NK-92 (cell line): ENCODE measurements at regions not wholly inside any gene's neighbourhood (a gene's known extent, or its start where the extent isn't known, plus 50 kb on each side); places are given as distances from the start of the nearest gene placed in this dataset.

Experiments
- DNase-seq: peaks from one replicate; lab custom pipeline; 2025; ENCODE audit not compliant: unreplicated experiment; lab: John Stamatoyannopoulos, UW

DNA sequence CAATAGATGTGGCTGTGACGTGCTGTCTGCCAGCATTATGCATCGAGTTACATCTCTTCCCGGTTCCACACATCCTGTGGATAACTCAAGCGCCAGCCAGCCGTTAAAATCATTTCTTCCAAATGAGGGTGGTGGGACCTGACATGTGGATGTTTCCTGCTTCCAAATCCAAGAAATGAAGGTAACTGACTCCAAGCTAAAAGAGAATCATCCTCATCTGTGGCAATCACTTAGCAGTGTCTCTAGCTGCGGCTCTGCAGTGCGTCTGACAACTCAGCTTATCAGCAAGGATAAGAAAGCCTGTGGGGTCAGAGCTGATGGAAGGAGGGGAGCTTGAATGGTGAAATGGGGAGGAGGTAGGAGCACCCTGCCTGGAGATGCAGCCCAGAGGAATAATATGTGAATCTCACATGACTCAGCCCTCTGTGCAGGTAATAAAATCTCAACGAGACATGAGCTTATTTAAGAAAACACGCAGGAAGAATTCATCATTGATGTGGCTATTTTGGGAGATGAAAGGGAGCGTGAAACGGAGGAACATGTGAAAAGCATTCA, 382.2 kb upstream of the TRIB2 start:
- DNase-seq, result no peak

DNA sequence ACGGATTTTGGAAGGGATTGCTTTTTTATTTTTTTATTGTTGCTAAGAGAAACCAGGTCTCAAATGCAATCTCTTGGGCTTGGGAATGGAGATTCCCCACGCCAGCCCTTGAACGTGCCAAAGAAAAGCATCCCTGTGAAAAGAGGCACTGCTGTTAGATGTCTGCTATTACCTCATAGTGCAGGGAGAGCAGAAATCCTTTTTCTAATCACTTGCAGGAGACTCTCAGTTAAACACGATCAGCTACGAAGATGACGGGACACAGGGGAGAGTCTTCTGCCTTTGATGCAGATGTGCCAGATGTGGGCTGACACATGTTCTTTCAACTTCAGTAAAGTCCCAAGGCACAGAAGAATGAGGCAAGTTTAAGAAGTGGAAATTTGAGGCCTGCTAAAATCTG, 381.6 kb upstream of the TRIB2 start:
- DNase-seq, result no peak

DNA sequence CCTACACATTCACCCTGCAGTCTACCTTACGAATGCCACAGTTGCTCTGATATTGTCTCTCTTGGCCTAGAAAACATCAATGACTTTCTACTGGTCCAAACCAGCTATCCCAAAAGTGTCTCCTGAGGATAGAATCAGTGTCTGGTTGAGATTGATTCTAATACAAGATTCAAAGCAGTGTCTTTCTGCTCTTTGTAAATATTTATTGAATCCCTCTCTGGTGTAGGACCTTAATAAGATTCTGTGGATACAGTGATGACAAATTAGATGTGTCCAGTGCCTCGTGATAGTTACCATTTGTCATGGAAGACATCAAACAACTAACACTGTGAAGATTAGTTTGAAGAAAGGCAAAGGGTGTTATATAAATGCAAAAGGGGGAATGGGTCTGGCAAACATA, 380.7 kb upstream of the TRIB2 start:
- no peak for DNase-seq

DNA sequence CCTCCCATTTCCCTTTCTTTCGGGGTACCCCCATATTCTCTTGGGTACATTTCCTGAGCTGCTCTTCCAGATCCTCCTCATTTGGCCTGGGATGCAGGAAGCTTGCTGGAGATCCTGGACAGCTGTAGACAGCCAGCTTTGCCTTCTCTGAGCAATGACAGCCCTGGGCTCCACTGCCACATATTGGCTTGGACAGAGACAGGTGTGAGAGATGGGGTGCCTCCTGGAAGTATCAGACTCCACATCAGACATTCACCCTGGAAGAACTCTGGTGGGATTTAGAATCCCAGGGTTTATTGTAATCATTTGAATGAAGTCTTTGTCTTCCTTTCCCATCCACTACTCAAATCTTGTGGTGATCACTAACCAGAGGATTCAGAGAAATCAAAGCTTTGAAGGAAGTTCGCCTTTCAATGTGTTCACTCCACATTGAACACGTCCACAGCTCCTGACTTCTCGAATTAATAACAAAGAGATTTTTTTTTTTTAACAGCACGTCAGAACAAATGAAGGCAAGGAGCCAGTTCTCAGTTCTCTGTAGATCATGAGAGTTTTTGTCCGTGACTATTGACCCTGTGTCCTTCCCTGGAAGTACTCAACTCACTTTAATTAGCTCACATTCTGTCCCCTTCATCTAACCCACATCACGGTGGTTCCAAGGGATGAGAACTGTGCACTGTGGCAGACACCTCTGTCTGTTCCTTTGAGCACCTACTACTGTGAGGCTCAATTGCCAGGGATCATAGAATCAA, 377.6 kb upstream of the TRIB2 start:
- no peak for DNase-seq

DNA sequence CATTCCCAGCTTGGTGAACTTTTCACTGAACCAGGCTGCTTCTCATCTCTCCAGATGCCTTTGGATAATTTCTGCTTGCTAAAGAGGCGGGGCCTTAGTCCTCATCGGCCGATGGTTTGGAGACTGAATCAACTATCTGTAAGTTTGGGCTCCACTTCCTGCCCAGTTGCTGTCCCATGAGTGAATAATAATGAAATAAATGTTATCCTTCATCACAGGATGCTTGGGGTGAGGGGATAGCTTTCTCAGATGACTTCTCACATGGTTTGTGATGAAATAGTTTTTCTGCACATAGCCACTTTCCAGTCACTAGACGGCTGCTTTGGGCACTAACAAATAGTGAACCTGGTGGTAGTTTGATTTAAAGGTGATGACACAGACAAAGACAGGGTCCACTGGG, 376.6 kb upstream of the TRIB2 start:
- no peak for DNase-seq

DNA sequence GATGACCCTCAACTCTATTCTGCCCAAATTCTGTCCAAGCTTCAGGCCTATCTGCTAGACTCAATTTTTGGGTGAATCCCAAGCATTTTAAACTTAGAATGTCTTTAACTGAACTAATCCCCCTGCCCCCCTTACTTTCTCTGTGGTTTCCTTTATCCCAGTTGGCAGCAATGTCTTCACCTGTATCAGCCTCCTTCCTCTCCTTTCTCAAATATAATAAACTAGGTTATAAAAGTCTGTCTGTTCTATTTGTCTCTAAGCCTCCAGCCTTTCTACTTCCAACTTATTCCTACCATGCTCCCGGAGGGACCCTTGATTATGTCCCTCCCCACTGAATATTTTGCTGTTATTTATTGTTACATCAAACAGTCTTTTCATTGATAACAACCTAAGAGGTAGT, 375.5 kb upstream of the TRIB2 start:
- no peak for DNase-seq

DNA sequence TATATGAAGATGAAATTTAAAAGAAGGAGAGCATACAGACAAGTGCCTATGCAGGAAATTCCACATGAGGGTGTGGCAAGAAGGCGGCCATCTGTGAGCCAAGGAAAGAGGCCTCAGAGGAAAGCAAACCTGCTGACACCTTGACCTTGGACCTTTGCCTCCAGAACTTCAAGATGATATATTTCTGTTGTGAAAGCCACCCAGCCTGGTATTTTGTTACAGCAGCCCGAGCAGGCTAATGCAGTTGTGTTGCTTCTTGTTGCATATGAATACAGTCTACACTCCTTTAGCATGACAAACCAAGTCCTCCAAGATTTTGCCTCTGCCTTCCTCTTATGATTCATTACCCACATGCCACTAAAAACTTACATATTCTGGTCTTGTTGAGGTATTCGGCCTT, 374.8 kb upstream of the TRIB2 start:
- no peak for DNase-seq

DNA sequence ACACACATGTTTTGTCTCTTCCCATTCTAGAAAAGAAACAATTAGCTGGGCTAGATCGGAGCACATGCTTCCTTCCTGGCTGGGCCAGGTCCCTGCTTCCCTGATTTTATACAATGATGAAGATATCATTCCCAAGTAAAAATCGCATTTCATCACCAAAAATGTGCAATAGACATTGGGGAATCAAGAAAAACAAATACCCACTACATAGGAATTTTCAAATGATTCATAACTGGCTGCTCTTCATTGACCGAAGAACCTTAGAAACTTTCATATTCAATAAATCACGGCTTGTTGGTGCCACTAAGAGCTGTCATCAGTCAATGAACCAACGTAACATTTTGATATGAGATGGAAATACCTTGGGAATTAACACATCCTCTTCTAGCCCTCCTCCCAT, 373.6 kb upstream of the TRIB2 start:
- DNase-seq, result no peak

DNA sequence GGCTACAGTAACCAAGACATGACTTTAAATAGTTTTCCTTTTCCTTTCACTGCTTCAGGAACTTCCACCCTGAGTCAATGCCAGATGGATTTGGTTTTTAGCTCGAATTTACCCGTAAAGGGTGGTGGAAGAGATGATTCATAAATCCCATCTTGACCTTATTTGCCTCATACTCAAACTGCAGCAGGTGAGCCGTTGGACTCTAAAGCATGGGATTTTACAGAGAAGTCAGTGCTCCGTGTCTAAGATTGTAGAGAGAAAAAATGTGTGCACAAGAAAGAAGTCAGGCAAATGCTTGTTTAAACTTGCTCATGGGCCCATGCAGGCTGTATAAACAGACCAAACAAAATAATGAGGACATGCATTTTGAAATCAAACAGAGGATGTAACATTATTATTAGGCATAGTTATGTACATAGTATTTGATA, 369.7 kb upstream of the TRIB2 start:
- DNase-seq, result no peak

DNA sequence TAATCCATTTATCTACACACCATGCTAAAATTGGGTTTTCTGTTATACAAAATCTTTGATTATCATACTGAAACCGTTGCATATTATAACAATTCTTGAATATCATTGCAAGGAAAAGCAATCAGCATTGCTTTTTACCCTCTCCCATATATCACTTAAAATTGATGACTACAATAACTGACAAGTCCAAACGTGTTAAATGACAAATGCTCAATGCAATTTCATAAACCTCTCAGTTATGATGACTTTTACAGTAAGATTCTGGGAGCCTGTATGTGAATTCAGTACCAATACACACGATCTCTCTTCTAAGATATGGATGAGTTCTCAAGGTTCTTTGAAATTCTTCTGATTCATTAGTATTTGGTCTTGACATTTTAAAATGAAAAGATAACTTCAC, 368.5 kb upstream of the TRIB2 start:
- no peak for DNase-seq

DNA sequence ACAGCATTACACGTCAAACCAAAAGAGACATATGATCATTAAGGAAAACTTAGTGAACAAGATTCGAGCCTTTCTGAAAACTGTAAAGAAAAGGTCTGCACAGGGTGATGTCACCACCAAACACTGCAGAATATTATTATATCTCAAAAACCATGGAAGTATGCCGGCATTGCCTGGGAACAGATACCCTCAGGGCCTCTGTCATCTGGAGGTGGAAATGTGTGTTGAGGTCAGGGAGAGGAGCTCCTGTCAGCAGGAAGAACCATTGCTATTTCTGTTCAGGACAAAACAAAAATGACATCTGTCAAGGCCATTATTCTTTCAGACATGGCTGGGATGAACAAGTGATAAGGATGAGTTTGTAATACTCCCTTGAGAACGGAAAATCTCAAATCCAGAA, 365.9 kb upstream of the TRIB2 start:
- DNase-seq, result no peak

DNA sequence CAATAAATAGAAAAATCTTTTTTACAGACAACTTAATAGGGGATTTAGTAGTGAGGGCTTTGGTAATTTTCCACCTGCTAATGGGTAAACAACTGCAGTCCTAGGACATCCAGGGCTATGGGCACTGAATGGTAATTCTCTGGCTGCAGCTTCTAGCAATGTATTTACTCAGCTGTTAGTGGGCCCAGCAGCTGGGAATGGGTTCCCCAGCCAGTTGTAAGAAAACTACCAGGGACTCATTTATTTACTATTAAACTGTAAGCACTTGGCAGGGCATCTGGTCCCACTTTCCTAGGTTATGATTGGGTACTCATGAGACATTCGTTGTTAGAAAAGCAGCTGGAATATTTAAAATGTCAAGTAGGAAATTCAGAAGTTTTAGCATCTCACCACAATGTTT, 363.8 kb upstream of the TRIB2 start:
- no peak for DNase-seq

DNA sequence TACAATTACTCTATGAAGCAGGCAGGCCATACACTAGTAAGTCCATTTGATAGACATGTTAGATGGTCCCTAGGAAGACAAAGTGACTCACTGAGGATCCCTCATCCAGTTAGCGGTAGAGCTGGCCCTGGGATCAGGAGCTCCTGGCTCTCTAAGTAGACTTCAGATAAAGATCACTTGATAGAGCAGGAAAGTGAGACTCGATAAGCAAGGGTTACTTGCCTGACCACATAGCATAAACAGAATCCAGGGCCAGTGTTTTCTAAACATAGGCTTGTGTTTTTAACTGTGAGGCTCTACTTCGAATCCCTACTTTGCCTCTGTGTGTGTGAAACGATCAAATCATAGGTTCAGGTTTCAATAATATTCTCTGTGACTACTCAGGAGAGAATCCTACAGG, 355.2 kb upstream of the TRIB2 start:
- no peak for DNase-seq

DNA sequence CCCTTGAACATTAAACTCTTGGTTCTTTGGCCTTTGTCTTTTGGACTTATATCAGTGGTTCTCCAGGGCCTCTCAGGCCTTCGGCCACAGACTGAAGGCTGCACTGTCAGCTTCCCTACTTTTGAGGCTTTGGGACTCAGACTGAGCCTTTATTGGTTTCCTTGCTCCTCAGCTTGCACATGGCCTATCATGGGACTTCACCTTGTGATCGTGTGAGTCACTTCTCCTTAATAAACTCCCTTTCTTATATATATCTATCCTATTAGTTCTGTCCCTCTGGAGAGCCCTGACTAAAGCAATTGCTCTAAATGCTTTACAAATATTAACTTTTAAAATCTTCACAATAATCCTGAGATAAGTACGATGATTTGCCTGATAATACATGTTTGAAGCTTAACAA, 353.6 kb upstream of the TRIB2 start:
- DNase-seq, result no peak

DNA sequence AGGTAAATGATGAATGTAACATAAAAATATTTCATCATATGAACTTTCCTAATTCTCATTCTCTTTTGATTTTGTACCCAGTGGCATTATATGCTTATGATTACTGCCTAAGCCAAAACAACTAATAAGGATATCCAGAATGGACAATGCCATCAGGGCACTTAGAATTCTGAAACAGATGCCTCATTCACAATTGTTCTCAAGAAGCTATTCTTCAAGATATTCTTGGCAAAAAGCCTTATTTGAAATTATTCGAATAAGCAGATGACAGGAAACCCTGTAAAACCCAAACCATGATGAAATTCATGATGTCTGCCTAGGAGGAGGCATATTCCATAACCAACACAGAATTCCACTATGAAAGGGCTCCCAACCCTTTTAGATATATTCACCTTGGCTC, 353.2 kb upstream of the TRIB2 start:
- DNase-seq, result no peak

DNA sequence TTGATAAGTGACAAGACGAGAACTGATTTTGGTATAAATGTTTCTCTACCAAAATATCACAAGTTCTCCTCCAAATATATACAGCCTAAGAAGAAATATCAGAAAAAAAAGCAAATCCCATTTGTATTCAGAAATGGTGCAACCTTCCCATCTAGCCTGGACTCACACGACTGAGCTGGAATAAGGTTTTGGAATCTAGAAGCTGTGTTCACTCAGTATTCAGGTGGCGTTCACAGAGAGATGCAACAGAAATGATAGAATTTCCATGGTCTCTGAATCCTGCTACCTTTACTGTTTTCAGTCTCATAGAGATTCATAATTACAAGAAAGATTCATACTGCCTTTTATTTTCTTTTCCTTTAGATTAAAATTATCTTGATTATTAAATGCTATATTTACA, 347.2 kb upstream of the TRIB2 start:
- no peak for DNase-seq

DNA sequence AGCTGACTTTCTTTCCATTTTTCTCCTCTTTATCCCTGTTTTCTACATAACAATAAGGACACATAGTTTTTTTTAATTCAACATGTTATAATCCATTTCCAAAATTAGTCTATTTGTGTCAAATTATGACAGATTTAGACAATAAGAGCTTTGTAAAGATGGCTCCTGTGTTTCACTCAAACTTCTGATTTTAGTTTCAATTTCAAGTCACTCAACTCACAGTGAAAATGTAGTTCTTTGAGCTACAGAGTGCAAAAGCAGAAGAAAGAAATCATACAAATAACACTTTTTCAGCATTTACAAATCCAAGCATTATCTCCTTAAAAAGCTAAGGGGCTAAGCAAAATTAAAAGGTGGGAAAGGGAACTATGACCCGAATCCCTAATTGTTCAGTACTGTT, 340.7 kb upstream of the TRIB2 start:
- no peak for DNase-seq

DNA sequence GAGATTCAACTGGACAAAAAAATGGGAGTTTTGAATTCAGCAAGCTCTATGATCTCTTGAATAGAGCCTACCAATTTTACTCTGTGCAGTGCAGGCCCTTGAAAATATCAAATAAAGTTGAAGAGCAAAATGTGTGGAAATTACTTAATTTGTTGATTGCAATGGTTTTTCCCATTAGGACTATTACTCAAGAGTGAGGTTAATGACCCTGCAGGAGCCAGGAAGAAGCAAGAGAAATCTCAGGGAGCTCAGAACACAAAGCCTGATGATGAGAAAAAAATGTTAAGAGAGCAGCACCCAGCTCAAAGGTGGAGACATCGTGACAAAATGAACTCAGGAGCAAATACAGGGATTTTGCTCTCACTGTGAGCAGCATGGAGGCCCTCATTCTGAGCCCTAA, 337.6 kb upstream of the TRIB2 start:
- DNase-seq, result no peak

DNA sequence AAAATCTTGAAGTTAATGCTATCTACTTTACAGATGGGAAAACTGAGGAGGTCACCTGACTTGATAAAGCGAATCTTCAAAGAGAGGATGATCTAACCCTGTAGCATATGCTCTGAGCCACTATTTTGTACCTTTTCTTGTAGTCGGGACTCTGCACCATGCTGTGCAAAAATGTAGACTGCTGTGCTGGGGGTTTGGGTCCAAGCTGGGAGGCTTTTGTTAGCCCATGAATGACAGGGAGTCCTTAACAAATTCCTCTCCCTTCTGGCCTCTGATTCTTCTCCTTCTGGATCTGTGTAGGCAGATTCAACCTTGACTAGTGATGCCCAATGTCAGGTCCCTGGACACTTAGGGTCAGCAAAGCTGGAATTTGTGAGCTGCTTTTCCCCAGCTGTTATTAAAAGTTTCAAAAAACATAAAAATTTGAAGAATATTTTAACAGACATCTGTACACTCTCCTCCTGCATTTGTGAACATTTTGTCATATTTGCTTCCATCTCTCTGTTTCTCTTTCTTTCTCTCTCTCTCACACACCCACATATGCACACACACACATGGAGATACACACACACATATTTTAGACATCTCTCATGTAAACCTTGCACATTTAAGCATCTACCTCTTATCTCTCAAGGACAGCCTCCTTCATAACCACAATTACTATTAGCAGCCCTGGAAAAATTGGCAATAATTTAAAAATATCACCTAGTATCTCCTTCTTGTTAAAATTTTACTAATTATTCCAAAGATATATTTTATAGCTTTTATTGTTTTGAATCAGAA, 335.0 kb upstream of the TRIB2 start:
- no peak for DNase-seq

DNA sequence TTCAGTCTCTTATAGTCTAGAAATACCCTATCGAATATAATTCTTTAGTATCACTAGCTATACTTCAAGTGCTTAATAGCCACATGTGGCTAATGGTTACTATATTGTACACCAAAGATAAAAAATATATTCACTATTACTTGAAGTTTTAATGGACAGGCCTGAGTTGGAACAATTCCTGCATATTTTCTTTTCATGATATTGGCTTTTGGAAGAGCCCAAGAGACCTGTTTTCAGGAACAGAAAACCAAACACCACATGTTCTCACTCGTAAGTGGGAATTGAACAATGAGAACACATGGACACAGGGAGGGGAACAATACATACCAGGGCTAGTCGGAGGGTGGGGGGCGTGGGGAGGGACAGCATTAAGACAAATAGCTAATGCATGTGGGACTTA, 334.4 kb upstream of the TRIB2 start:
- DNase-seq, result no peak

DNA sequence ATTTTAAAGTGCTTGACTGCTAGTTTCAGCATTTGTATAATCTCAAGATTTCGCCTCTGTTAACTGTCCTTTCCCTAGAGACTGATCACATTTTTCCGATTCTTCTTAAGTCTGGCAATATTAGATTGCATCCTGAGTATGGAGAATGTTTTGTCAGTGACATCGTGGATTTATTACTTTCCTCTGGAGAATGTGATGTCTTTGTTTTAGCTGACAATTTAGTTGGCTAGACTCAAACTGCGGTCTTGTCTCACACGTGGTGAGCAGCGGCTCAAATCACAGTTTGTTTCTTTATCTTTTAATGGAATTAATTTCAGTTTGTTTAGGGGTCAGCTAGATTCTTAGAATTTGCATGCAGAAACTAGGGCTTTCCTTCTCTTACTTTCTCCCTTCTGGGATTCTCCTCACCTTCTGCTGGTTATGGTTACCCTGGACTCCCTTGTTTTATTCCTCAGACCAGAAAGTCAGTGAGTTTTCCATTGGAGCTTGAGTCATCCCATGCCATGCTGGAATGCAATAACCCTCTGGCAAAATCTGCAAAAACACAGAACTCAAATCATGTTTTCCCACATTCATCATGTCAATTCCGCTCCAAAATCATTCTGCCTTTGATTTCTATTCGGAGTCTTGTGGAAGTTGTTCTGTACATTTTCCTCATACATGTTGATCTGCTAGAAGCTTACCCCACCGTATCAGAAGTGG, 327.2 kb upstream of the TRIB2 start:
- no peak for DNase-seq

DNA sequence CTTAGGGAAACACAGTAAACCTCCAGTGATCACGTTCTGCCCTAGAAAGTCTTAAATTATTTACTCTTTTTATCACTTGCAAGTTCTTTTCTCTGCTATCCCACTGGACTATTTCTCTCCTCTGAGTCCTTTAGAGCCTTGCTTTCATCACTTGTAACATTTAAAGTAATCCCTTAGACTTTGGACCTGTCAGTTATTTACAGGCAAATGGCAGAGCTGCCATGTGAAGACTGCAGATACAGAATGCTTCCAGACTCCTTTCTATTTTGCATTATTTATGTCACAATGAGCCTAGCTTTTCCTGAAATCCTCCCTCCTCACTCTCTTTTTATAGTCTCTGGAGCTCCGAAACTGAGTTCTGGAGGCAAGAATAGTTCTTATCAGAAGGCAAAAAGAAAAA, 325.6 kb upstream of the TRIB2 start:
- no peak for DNase-seq
